ENCODE measurements at regions not wholly inside any gene's neighbourhood (a gene's known extent, or its start where the extent isn't known, plus 50 kb on each side); places are given as distances from the start of the nearest gene placed in this dataset.
"Not testable (repeated sequence)": the region's sequence is repeated elsewhere in the genome, so short reads cannot be mapped to it uniquely, and the experiment has no call there.

DNA sequence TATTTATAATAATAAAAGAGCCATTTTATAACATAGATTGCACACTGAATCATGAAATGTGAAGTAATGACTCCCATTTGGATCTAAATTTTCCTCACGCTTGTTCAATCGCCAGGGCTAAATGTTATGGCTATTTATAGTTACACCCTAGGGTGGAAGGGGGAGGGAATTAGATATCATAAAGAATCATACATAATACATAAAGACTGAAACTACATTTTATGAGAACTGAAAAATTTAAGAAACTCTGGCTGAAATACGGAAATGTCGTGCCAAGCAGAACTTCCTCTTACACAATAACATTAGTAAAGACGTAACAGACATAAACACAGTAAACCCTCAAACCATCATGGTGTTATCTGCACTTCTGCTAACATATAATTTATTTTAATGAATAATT, 327.5 kb upstream of the PHF14 start:
- H3K4me1 ChIP-seq (ENCODE audit: control insufficient read depth in 2 of 2, insufficient read depth in 2 of 2, low read length in 2 of 2) = no peaks in the 10 kb centered on the region
- H3K4me3 ChIP-seq (ENCODE audit: low read length in 2 of 2) = no peak overlapping the region
- H3K9me3 ChIP-seq (ENCODE audit: control insufficient read depth in 2 of 2, insufficient read depth in 1 of 2, low read length in 1 of 2) = no peaks in the 10 kb centered on the region
- WGBS = 48% methylated on average over 5 of the region's 5 CpGs
- no peaks in the 10 kb centered on the region for H3K36me3 ChIP-seq (ENCODE audit: control insufficient read depth in 2 of 2, insufficient read depth in 2 of 2, low read length in 1 of 2)
- no peaks in the 10 kb centered on the region for H3K27me3 ChIP-seq (ENCODE audit: control insufficient read depth in 2 of 2, insufficient read depth in 1 of 2, low read length in 1 of 2)
- H3K27ac ChIP-seq (ENCODE audit: low read depth in 1 of 2, low read length in 1 of 2) = no peak overlapping the region
- DNase-seq (ENCODE audit: low read depth in 6 of 9, low spot score in 9 of 9) = no peak

DNA sequence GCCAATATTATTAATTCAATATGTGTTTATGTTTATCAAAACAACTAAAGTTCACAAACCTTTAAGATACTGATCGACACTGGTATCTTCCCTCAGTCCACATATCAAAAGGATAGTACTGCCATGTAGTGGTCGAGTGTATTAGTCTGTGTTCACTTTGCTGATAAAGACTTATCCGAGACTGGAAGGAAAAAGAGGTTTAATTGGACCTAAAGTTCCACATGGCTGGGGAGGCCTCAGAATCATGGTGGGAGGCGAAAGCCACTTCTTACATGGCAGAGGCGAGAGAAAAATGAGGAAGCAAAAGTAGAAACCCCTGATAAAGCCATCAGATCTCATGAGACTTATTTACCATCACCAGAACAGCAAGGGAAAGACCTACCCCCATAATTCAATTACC, 325.4 kb upstream of the PHF14 start:
- no peak overlapping the region for H3K4me3 ChIP-seq (ENCODE audit: low read length in 2 of 2)

DNA sequence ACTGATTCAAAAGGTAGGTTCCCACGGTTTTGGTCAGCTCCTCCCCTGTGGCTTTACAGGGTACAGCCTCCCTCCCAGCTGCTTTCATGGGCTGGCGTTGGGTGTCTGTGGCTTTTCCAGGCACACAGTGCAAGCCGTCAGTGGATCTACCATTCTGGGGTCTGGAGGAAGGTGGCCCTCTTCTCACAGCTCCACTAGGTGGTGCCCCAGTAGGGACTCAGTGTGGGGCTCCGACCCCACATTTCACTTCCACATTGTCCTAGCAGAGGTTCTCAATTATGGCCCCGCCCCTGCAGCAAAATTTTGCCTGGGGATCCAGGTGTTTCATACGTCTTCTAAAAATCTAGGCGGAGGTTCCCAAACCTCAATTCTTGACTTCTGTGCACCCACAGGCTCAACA, 324.6 kb upstream of the PHF14 start:
- WGBS = 87% methylated on average over 7 of the region's 7 CpGs

More for the DNA sequence above, 325.4 kb upstream of the PHF14 start:
- Histone ChIP-seq H3K4me1 (ENCODE audit: control insufficient read depth in 2 of 2, insufficient read depth in 2 of 2, low read length in 2 of 2) (no peaks in the 10 kb centered on the region), H3K9me3 (ENCODE audit: control insufficient read depth in 2 of 2, insufficient read depth in 1 of 2, low read length in 1 of 2) (no peaks in the 10 kb centered on the region), H3K27me3 (ENCODE audit: control insufficient read depth in 2 of 2, insufficient read depth in 1 of 2, low read length in 1 of 2) (no peaks in the 10 kb centered on the region), H3K36me3 (ENCODE audit: control insufficient read depth in 2 of 2, insufficient read depth in 2 of 2, low read length in 1 of 2) (no peaks in the 10 kb centered on the region), H3K27ac (ENCODE audit: low read depth in 1 of 2, low read length in 1 of 2) (no peak overlapping the region)
- WGBS = 93% methylated on average over 5 of the region's 5 CpGs
- no peak for DNase-seq (ENCODE audit: low read depth in 6 of 9, low spot score in 9 of 9)

DNA sequence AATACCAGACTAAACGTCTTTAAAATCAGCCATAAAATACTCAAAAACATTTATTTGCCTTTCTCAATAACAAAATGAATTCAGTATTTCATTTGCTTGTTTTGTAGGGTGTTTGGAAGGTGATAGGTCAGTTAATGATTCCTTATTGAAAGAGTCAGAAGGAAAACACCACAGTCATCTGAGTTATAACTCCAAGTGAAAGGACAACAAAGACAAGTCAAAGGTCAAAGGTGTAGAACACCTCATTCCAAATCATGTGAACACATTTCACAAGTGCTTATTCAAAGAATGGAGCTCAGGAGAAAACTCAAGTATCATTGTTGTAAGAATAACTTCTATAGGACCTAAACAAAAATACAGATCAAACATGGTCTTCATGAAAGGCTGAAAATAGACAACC, 318.6 kb upstream of the PHF14 start:
- Histone ChIP-seq H3K9me3 (ENCODE audit: control insufficient read depth in 2 of 2, insufficient read depth in 1 of 2, low read length in 1 of 2) (no peaks in the 10 kb centered on the region), H3K4me3 (ENCODE audit: low read length in 2 of 2) (no peak overlapping the region), H3K36me3 (ENCODE audit: control insufficient read depth in 2 of 2, insufficient read depth in 2 of 2, low read length in 1 of 2) (no peaks in the 10 kb centered on the region), H3K4me1 (ENCODE audit: control insufficient read depth in 2 of 2, insufficient read depth in 2 of 2, low read length in 2 of 2) (no peaks in the 10 kb centered on the region), H3K27ac (ENCODE audit: low read depth in 1 of 2, low read length in 1 of 2) (no peak overlapping the region), H3K27me3 (ENCODE audit: control insufficient read depth in 2 of 2, insufficient read depth in 1 of 2, low read length in 1 of 2) (no peaks in the 10 kb centered on the region)
- whole genome bisulfite sequencing = 93% methylated on average over 1 of the region's 1 CpG
- no peak for DNase-seq (ENCODE audit: low read depth in 6 of 9, low spot score in 9 of 9)

More for the DNA sequence above, 324.6 kb upstream of the PHF14 start:
- not testable (repeated sequence) for H3K4me1 ChIP-seq (ENCODE audit: control insufficient read depth in 2 of 2, insufficient read depth in 2 of 2, low read length in 2 of 2); H3K27ac ChIP-seq (ENCODE audit: low read depth in 1 of 2, low read length in 1 of 2); H3K27me3 ChIP-seq (ENCODE audit: control insufficient read depth in 2 of 2, insufficient read depth in 1 of 2, low read length in 1 of 2); H3K4me3 ChIP-seq (ENCODE audit: low read length in 2 of 2); H3K9me3 ChIP-seq (ENCODE audit: control insufficient read depth in 2 of 2, insufficient read depth in 1 of 2, low read length in 1 of 2); DNase-seq (ENCODE audit: low read depth in 6 of 9, low spot score in 9 of 9); H3K36me3 ChIP-seq (ENCODE audit: control insufficient read depth in 2 of 2, insufficient read depth in 2 of 2, low read length in 1 of 2)

DNA sequence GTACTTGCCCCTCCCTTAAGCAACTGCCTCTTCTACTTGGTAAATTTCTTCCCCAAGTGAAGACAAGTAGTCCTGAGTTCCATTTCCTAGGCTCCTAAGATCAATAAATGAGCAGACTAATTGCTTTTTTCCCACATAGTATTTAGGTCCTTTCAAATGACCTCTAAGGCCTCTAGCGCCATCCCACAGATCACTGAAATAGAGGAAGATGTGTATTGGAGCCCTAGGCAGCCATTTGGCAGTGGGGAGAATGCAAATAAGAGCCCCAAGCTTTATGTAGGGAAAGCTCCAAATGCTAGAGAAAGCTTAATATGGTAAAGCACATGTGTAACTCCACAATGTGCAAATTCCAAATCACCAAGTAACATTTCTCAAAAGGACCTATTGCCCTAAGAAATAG, 316.5 kb upstream of the PHF14 start:
- Histone ChIP-seq H3K27ac (ENCODE audit: low read depth in 1 of 2, low read length in 1 of 2) (no peak overlapping the region), H3K4me1 (ENCODE audit: control insufficient read depth in 2 of 2, insufficient read depth in 2 of 2, low read length in 2 of 2) (no peaks in the 10 kb centered on the region), H3K4me3 (ENCODE audit: low read length in 2 of 2) (no peak overlapping the region), H3K9me3 (ENCODE audit: control insufficient read depth in 2 of 2, insufficient read depth in 1 of 2, low read length in 1 of 2) (no peaks in the 10 kb centered on the region), H3K27me3 (ENCODE audit: control insufficient read depth in 2 of 2, insufficient read depth in 1 of 2, low read length in 1 of 2) (no peaks in the 10 kb centered on the region), H3K36me3 (ENCODE audit: control insufficient read depth in 2 of 2, insufficient read depth in 2 of 2, low read length in 1 of 2) (no peaks in the 10 kb centered on the region)
- no peak for DNase-seq (ENCODE audit: low read depth in 6 of 9, low spot score in 9 of 9)
- WGBS = 92% methylated on average over 1 of the region's 1 CpG

DNA sequence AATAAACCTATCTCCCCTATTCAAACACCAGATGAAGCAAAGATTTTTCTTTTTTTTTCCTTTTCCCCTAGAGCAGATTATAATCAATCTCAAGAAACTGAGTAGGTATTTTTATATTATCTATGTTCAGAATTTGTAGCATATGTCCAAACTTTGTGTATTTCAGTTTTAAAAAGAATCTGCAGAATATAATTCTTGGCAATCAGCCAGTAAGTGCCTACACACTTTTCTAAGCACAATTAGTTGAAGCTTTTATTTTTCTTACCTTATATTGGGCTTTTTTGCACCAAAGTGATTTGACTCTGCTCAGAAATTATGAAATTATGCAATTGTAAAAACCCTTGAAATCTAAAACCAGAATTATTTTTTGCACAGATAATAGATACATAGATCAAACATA, 315.8 kb upstream of the PHF14 start:
- H3K9me3 ChIP-seq (ENCODE audit: control insufficient read depth in 2 of 2, insufficient read depth in 1 of 2, low read length in 1 of 2) = no peaks in the 10 kb centered on the region
- no peaks in the 10 kb centered on the region for H3K27me3 ChIP-seq (ENCODE audit: control insufficient read depth in 2 of 2, insufficient read depth in 1 of 2, low read length in 1 of 2)
- no peak overlapping the region for H3K27ac ChIP-seq (ENCODE audit: low read depth in 1 of 2, low read length in 1 of 2)
- H3K4me3 ChIP-seq (ENCODE audit: low read length in 2 of 2) = no peak overlapping the region
- DNase-seq (ENCODE audit: low read depth in 6 of 9, low spot score in 9 of 9) = no peak
- H3K4me1 ChIP-seq (ENCODE audit: control insufficient read depth in 2 of 2, insufficient read depth in 2 of 2, low read length in 2 of 2) = no peaks in the 10 kb centered on the region
- H3K36me3 ChIP-seq (ENCODE audit: control insufficient read depth in 2 of 2, insufficient read depth in 2 of 2, low read length in 1 of 2) = no peaks in the 10 kb centered on the region

DNA sequence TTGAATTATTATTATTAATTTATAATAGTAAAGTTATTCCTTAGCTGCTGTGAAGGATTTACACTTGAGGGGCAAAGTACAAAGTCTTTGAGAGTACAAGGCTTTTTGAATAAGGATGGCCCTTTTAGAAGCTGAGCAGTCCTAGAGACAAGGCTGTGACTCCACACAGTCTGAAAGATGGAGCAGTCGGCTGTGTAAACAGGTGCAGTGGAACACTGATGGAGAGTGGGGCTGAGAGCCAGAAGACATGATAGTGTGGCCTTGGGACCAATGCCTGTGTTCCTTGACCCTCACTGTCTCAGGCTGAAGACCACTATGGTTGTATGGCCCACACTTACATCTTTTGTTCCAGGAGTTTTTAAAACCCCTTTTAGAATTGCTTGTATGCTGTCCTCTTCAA, 311.2 kb upstream of the PHF14 start:
- Histone ChIP-seq H3K9me3 (ENCODE audit: control insufficient read depth in 2 of 2, insufficient read depth in 1 of 2, low read length in 1 of 2) (no peaks in the 10 kb centered on the region), H3K4me1 (ENCODE audit: control insufficient read depth in 2 of 2, insufficient read depth in 2 of 2, low read length in 2 of 2) (no peaks in the 10 kb centered on the region), H3K27ac (ENCODE audit: low read depth in 1 of 2, low read length in 1 of 2) (no peak overlapping the region), H3K36me3 (ENCODE audit: control insufficient read depth in 2 of 2, insufficient read depth in 2 of 2, low read length in 1 of 2) (no peaks in the 10 kb centered on the region), H3K4me3 (ENCODE audit: low read length in 2 of 2) (no peak overlapping the region), H3K27me3 (ENCODE audit: control insufficient read depth in 2 of 2, insufficient read depth in 1 of 2, low read length in 1 of 2) (no peaks in the 10 kb centered on the region)
- no peak for DNase-seq (ENCODE audit: low read depth in 6 of 9, low spot score in 9 of 9)
- WGBS = 88% methylated on average over 1 of the region's 1 CpG

DNA sequence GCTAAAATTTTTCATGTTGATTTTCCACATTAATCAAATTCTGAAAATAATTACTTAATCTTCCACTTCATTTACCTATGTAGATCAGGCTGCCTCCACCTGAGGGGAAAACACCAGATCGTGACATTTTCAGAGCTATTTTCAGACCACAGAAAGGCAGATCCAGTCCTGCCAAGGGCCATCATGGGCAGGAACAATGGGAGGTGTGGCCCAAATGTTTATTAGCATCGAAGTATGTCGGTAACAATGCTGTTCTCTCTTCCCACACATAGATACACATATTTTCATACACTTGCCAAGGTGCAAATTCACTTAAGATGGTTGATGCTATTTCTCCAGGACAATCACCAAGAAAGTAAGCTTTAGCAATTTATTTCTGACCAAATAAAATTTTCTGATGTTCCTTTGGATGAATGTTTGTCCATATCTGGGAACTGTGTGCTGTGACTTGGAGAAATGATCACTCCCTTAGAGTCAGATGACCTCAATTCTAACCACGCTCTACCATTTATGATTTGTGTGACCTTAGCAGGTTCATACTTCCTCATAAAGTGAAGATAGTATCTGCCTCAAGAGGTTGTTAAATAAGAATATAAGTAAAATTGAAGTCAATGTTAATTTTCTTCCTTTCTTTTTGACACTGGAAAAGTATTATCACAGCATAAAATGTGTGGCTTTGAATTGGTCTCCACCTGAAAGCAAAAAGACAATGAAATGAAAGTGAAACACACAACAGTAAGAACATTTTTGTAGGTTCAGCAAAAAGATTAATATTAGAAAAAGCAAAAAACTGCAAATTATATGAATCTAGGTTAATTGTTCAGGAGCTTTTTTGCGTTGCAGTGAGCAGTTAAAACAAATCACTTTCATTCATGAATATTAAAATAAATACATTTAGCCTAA, 310.4 kb upstream of the PHF14 start:
- Histone ChIP-seq H3K36me3 (ENCODE audit: control insufficient read depth in 2 of 2, insufficient read depth in 2 of 2, low read length in 1 of 2) (no peaks in the 10 kb centered on the region), H3K4me1 (ENCODE audit: control insufficient read depth in 2 of 2, insufficient read depth in 2 of 2, low read length in 2 of 2) (no peaks in the 10 kb centered on the region), H3K27ac (ENCODE audit: low read depth in 1 of 2, low read length in 1 of 2) (no peak overlapping the region), H3K9me3 (ENCODE audit: control insufficient read depth in 2 of 2, insufficient read depth in 1 of 2, low read length in 1 of 2) (no peaks in the 10 kb centered on the region), H3K4me3 (ENCODE audit: low read length in 2 of 2) (no peak overlapping the region), H3K27me3 (ENCODE audit: control insufficient read depth in 2 of 2, insufficient read depth in 1 of 2, low read length in 1 of 2) (no peaks in the 10 kb centered on the region)
- DNase-seq (ENCODE audit: low read depth in 6 of 9, low spot score in 9 of 9) = no peak
- 92% methylated on average over 5 of the region's 5 CpGs for WGBS

DNA sequence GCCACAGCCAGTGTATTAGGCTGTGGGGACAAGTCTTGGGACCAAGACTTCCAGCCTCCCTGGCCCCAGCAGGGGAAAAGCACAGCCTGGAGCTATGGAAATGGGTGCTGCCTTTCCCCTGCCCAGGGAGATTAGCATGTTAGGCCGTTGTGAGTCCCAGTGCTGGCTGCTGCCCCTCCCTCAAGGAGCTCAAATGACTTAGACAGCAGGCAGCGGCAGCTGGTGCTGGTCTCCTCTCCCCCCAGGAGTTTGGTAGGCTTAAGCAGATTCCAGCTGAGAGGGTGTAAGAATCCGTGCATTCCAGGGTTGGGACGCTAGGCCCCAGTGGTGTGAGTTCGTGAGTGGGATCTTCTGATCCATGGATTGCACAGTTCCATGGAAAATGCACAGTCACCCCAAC, 301.5 kb upstream of the PHF14 start:
- 92% methylated on average over 5 of the region's 5 CpGs for WGBS
- Histone ChIP-seq H3K36me3 (ENCODE audit: control insufficient read depth in 2 of 2, insufficient read depth in 2 of 2, low read length in 1 of 2) (no peaks in the 10 kb centered on the region), H3K4me3 (ENCODE audit: low read length in 2 of 2) (no peak overlapping the region), H3K27ac (ENCODE audit: low read depth in 1 of 2, low read length in 1 of 2) (no peak overlapping the region), H3K27me3 (ENCODE audit: control insufficient read depth in 2 of 2, insufficient read depth in 1 of 2, low read length in 1 of 2) (no peaks in the 10 kb centered on the region), H3K9me3 (ENCODE audit: control insufficient read depth in 2 of 2, insufficient read depth in 1 of 2, low read length in 1 of 2) (peaks cover 0 to 7% of the 10 kb centered on the region in 2 donors), H3K4me1 (ENCODE audit: control insufficient read depth in 2 of 2, insufficient read depth in 2 of 2, low read length in 2 of 2) (no peaks in the 10 kb centered on the region)
- no peak for DNase-seq (ENCODE audit: low read depth in 6 of 9, low spot score in 9 of 9)
